ENCODE measurements at regions not wholly inside any gene's neighbourhood (a gene's known extent, or its start where the extent isn't known, plus 50 kb on each side); places are given as distances from the start of the nearest gene placed in this dataset.
"Not testable (repeated sequence)": the region's sequence is repeated elsewhere in the genome, so short reads cannot be mapped to it uniquely, and the experiment has no call there.

DNA sequence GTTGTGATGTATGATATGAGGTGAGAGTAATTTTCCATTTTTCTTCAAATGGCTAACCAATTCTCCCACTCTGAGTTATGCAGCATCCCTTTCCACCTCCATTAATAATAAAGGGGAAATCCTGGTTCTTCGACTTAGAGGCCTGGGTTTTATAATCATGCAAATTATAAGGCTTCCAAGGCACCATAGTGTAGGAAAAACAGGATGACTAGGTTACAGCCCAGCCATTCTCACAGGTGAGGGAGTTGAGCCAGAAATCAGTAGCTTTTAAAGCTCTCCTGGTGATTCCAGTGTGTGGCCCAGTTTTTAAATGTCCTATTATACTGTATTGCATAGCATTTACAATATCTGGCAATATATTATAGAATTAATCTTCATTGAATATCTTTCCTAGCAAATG, 203.1 kb downstream of the ARHGEF9 start:
- no peak for DNase-seq (ENCODE audit: low spot score)

DNA sequence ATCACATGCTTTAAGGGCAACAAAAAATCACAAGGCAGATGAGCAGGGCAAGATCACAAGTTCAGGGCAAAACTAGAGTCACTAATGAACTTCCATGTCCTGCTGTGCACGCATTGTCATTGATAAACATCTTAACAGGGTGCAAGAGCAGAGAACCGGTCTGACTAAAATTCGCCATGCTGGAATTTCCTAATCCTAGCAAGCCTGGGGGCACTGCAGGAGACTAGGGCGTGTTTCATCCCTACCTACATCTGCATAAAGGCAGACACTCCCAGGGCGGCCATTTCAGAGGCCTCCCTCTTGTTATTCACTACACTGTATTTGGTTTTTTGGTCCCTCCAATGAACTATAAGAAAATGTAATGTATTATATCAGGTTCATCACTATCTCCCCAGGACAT, 203.6 kb downstream of the ARHGEF9 start:
- no peak for DNase-seq (ENCODE audit: low spot score)

DNA sequence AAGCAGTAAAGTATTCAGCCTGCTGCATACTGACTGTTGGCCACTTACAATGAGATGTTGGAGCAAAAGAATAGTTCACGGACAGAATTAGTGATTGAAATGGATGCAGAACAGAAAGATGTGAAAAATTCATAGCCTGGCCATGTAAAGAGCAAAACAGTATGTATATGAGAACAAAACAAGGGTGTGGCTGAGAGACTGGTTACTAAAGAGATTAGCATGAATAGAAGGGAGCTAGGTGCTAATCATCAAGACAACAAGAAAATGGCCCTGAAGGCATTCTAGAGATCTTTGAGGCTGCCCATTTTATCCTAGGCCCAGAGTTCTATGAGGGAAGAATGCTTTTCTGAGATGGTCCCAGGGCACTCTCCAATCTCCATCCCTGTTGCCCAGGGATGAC, 208.5 kb downstream of the ARHGEF9 start:
- no peak for DNase-seq (ENCODE audit: low spot score)

DNA sequence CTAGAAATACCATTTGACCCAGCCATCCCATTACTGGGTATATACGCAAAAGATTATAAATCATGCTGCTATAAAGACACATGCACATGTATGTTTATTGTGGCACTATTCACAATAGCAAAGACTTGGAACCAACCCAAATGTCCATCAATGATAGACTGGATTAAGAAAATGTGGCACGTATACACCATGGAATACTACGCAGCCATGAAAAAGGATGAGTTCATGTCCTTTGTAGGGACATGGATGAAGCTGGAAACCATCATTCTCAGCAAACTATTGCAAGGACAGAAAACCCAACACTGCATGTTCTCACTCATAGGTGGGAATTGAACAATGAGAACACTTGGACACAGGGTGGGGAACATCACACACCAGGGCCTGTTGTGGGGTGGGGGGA, 209.3 kb downstream of the ARHGEF9 start:
- not testable (repeated sequence) for DNase-seq (ENCODE audit: low spot score)

DNA sequence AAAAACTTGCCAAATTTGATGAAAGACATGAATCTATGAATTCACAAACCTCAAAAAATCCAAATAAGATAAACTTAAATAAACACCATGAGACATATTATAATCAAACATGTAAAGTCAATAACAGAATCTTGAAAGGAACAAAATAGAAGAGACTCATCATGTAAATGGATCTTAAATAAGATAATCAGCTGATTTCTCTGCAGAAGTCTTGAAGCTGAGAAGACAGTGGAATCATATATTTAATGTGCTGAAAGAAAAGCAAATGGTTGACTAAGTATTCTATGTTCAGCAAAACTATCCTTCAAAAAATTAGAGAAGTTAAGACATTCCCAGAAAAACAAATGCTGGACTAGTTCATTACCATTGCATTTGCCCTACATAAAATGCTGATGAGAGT, 215.7 kb upstream of the SPIN4 start:
- DNase-seq (ENCODE audit: low spot score), result no peak

DNA sequence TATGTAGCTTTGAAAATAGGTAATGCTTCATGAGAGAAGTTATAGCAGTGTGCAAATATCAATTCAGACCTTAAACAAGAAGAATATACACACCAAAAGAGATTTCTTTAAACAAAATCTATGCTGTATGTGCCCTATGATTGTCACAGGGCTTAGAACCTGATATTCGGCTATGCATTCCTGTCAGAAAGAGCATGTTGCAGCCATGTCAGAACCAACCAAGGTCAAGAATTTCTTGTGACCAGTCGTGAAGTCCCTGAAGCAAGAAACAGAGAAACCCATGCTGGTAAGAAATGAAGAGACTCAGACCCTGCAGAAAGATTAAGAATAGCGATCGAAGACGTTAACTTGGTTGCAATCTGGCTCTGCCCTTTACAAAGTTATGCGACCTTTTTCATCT, 210.3 kb upstream of the SPIN4 start:
- DNase-seq (ENCODE audit: low spot score), result peak; percentile 8

DNA sequence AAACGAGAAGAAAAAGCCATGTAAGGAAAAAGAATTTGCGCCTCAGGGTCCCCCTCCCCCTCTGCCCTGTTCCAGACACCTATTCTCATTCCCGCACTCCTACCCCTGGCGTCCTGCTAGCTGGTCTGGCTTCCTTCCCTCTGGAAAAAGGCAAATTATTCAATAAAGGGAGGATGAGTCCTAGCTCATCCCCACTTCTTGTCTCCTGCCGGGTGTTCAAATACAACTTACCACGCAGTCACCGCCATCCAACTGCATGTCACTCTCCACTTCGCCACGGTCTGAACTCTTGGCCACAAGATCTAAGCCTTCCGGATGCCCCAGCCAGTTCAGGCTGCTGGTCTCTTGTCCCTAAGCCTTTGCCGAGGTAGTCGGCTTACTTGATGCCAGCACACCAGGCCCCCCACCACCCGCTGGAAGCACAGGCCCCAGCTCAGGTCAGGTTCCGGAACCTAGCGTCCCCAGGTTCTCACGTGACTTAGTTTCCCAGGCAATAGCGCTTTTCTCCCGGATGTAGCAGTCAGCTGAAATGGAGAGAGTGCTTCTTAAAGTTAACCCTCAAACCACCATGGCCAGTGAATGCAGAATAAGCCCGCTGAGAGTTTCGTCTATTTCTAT, 209.6 kb upstream of the SPIN4 start:
- DNase-seq (ENCODE audit: low spot score), result peak; percentile 70

DNA sequence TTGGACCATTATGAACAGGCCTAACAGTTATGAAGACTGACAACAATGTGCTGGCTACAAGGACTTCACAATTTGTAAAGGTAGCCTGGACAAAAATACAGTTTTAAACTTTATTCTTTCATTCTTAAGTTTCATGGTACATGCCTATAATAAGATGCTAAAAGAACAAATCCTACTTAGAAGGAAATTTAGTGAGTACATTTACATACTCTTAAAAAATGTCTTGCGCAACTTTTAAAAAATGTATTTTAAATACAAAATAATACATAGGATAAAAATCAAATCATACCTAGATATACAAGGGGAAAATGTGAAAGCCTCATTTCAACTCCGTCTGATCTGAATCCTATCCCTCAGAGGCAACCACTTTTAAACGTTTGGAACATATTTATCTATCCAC, 200.7 kb upstream of the SPIN4 start:
- DNase-seq (ENCODE audit: low spot score), result no peak

DNA sequence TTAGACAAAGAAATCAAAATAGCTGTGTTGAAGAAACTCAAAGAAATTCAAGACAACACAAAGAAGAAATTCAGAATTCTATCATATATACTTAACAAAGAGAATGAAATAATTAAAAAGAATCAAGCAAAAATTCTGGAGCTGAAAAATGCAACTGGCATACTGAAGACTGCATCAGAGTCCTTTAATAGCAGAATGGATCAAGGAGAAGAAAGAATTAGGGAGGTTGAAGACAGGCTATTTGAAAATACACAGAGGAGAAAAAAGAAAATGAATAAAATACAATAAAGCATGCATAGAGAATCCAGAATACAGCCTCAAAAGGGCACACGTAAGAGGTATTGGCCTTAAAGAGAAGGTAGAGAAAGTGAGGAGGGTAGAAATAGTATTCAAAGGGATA, 179.5 kb upstream of the SPIN4 start:
- DNase-seq (ENCODE audit: low spot score), result no peak

DNA sequence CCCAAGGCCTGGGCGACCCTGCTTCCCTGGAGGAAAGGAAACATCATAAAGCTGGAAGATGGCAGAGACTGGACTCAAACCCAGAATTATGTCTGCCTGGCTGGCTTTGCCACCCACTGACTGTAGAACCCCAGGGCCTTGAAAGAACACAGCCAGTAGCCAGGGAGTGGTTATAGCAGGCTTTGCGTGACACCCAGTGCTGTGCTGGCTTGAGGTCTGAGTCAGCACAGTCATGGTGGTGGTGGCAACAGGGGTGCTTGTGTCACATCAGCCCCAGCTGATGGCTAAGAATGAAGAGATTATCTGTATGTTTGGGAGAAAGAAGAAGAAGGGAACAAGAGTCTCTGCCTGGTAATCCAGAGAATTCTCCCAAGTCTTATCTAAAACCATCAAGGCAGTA, 178.8 kb upstream of the SPIN4 start:
- DNase-seq (ENCODE audit: low spot score), result no peak

DNA sequence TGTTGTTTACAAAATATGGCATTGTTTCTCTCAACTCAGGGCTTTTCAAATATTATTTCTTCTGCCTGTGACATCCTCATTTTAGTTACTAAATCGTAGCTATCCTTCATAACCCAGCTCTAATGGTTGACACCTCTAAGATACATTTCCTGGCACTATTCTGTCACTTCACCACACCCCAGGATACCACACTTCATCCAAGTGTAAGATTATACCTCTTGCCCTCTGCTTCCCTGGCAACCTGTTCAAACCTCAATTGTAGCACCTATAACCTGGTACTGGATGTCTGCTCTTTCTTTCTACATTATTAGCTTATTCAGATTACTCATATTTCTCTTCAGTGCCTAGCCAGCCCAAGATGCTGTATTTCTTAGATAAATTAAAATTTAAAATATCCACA, 175.7 kb upstream of the SPIN4 start:
- no peak for DNase-seq (ENCODE audit: low spot score)

DNA sequence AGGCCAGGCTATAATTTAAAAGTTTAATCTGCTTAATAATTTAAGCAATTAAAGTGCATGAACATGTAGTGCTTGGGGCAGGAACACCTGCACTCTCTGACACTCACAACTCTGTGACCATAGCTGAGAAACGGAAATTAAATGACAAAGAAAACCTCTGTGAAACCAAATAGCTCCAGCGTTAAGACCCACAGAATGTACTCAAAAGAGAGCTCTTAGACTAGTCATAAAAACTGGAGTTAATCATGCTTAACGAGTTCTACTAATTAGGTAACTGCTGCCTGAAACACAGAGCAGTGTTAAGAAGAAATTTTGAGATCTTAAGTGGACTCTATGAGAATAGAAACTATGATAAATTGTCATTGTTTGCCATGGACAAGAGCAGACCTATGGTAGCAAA, 174.4 kb upstream of the SPIN4 start:
- no peak for DNase-seq (ENCODE audit: low spot score)

DNA sequence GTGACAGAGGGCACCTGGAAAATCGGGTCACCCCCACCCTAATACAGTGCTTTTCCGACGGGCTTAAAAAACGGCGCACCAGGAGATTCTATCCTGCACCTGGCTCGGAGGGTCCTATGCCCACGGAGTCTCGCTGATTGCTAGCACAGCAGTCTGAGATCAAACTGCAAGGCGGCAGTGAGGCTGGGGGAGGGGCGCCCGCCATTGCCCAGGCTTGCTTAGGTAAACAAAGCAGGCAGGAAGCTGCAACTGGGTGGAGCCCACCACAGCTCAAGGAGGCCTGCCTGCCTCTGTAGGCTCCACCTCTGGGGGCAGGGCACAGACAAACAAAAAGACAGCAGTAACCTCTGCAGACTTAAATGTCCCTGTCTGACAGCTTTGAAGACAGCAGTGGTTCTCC, 168.2 kb upstream of the SPIN4 start:
- DNase-seq (ENCODE audit: low spot score), result not testable (repeated sequence)

DNA sequence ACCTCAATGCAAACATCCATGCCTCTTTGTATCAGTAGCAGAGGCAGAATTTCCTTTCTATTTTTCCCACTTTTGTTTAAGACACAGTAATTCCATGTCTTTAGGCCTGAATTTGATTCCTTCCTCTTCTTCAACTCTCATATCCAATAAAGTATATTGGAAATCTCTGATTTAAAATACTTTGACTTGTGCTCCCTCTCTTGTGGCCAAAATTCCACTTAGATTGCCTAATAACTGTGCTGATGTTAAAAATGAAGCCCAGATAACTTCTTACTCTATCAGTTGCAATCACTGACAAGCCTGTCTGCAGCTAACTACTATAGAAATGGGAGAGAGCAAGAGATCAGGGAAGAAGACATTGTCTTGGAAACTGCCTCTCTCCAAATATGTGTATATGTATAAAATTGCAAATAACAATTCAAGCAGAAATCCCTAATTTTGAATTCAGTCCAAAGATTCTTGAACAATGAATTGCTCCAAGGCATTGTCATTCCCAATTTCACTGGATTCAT, 163.5 kb upstream of the SPIN4 start:
- DNase-seq (ENCODE audit: low spot score), result no peak

DNA sequence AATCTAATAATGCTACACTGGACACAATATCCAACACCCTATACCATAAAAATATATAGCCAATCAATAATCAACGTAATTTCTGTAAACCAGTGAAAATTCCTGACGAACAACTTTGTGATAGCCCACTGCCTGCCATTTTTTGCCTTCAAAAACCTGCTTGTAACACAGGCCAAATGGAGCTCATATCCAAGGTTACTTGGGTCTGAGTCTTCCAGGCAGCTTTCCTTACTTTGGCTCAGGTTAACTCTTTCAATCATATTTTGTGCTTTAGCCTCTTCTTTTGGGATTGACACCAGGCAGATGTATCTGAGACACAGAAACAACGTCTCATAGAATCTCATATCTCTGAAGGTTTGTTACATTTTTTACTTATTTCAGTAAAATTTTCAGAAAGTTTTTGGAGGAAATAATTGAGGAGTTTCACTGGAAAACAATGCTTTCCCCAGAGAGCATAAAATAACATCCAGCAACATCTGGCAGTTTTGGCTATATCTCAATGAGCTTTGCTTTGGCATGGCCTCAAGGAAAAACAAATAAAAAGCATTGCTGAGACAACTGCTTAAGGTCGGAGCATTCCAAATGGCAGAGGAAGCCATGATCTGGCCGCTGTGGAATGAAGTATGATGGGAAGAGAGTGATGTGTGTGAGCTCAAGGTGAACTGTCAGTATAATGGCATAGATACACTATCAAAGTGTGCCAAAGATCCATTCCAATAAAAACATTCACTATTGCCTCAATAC, 162.9 kb upstream of the SPIN4 start:
- no peak for DNase-seq (ENCODE audit: low spot score)

DNA sequence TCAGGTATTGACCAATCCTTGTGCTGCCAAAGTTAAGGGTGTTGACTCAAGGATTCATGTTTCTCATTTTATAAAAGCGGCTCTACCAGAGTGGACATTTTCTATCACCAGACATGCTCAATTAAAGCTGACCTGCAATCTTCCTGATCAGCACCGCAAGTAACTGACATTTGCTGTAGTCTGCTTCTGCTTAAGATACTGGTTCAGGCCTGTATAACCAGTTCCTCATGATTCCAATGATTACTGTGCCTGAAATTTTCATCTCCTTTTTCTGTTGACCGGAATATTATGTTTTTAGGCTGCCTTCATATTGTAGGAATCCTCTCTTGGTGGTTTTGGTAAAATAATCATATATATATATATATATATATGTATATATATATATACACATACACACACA, 160.2 kb upstream of the SPIN4 start:
- no peak for DNase-seq (ENCODE audit: low spot score)

DNA sequence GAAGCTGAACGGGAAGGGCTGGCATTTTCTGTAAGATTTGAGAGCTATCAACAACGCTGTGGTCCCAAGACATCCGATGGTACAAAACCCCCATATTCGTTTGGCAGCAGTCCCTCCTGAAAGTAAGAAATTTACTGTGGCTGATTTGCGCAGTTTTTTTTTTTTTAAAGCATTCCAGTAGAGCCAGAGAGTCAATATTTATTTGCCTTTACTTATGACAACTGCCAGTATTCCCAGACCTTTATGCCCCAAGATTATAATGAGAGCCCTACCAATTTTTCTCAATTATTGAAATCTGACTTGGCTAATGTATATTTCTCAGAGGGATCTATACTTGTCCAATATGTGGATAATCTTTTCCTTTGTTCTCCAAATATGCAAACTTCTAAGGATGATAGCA, 157.5 kb upstream of the SPIN4 start:
- no peak for DNase-seq (ENCODE audit: low spot score)

DNA sequence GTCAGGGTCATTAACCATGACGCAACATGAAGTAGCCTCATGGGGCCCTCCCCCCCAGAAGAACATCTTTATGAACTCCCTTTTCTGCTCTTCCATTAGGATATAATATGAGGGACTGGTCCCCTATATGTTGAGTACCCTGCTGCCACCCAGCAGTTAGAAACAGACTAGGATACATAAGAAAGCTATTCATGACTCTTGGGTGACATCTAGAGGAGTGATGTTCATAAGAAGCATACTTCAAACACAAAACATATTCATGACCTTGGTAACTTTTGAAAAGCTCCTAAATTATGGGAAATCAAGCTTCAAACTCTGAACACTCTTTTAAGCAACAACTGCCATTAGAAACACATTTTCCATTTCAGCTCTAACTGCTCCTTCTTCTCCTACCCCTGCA, 155.2 kb upstream of the SPIN4 start:
- peak; percentile 6 for DNase-seq (ENCODE audit: low spot score)

DNA sequence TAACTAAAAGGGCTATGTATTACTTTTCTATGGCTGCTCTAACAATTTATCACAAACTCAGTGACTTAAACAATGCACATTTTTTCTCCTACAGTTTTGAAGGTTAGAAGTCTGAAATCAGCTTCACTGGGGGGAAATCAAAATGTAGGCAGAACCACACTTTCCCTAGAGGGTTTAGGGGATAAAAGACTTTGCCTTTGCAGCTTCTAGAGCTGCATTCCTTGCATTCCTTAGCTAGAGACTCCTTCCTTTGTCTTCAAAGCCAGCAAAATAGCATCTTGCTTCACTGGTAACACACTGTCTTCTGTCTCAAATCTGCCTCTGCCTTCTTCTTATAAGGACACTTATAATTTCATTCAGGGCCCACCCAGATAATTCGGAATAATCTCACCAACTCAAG, 152.4 kb upstream of the SPIN4 start:
- DNase-seq (ENCODE audit: low spot score), result peak; percentile 69

DNA sequence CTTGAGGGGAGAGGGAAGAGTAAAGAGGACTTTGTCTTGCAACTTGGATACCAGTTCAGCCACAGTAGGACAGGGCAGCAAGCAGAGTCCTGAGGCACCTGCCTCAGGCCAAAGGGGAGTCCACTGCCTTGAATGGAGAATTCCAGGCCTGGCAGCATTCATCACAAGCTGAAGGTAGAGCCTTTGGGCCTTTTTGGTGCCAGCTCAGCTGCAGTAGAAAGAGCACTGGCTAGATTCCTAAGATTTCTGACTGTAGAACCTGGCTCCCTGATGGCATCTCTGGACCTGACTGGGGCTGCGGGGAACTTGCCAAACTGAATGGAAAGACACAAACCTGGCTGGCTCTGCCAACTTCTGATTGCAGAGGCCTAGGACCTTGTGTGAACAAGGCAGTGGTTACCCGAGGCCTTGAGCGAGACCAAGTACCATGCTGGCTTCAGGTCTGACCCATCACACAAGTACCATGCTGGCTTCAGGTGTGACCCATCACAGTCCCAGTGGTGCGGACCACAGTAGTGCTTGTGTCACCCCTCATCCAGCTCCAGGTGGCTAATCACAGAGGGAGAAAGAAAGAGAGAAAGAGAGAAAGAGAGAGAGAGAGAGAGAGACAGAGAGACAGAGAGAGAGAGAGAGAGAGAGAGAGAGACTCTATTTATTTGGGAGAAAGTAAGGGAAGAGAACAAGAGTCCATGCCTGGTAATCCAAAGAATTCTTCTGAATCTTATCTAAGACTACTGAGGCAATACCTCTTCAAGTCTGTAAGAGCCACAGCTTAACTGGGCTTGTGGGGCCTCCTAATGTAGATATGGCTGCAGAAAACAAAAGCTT, 137.6 kb upstream of the SPIN4 start:
- no peak for DNase-seq (ENCODE audit: low spot score)

DNA sequence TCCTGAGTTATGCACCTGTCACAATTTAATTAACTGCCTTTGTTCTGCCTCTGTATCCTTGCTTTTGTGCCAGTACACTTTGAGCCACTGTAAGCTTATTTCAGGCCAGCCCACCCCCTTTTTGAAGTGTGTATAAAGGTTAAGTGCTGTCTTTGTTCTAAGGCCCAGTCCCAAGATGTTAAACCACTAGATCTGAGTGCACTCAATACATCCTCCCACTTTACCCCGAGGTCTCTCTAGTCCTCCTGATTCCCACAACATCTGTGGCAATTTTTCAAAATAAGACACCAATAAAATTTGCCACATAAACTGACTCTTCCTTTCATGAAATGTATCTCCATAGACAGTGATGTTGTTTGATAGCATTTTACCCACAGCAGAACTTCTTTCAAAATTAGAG, 124.1 kb upstream of the SPIN4 start:
- DNase-seq (ENCODE audit: low spot score), result no peak

DNA sequence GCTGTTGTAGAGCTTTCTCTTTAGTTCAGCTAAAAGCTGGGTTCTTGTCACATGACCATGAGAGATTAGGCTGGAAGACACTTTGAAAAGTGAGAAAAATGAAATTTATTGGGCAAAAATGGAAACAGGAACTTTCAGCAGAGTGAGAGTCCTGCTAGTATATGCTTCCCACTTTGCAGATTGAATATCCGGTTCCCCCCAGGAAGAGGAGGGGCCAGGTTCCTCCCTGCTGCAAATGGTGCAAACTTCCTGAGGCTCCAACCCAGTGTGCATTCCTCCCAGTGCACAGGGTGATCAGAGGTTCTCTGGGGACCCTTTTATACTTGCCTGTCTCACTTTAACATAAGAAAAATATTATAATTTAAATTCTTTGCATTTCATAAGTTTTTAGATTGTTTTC, 119.9 kb upstream of the SPIN4 start:
- no peak for DNase-seq (ENCODE audit: low spot score)

DNA sequence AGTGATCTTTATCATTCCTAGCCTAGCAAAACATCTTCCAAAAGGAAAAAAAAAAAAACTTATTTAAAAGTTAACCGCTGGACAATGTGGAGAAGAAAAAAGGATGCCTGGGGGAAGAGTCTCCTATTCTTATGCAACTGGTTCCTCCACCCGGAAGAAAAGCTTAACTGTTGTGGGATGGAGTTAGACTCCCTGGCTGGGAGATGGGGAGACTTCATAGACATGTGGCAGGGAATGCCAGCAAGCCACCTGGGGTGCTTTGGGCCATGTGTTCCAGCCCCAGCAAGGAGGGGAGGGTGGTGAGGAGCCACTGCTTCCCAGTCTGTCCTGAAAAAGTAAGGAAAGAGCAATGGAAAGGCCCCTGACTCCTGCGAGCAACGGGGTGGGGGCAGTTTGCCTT, 119.4 kb upstream of the SPIN4 start:
- no peak for DNase-seq (ENCODE audit: low spot score)
